ENCODE measurements at regions not wholly inside any gene's neighbourhood (a gene's known extent, or its start where the extent isn't known, plus 50 kb on each side); places are given as distances from the start of the nearest gene placed in this dataset.

DNA sequence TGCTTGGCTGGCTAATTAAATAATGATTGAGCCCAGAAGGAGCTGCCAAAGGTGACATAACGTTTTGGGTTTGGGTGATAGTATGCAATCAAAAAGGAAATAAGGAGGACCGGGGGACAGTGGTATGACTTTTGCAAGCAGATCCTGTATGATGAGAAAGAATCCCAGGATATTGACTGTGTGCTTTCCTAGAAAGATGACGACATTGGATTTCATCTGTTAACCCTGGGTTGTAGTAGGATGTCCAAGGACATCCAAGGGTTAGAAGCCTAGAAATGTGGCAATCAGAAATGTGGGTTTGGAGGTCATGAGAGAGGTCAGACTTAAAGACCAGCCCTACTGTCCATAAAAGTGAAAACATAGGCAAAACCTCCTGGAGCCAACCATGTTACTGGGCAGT, 50.3 kb upstream of the HMHB1 start:
- no peak overlapping the region for H3K27ac ChIP-seq (ENCODE audit: low read depth in 2 of 2, low read length in 1 of 2)
- H3K4me3 ChIP-seq (ENCODE audit: low read depth in 1 of 2, low read length in 2 of 2), result no peak overlapping the region
- 68 to 82% methylated on average over 3 of the region's 3 CpGs for WGBS, 2 donors
- H3K4me1 ChIP-seq (ENCODE audit: control insufficient read depth in 2 of 2, insufficient read depth in 2 of 2, low read length in 1 of 2), result no peaks in the 10 kb centered on the region
- no peaks in the 10 kb centered on the region for H3K27me3 ChIP-seq (ENCODE audit: control insufficient read depth in 1 of 2, insufficient read depth in 2 of 2, low read length in 2 of 2)
- H3K9me3 ChIP-seq (ENCODE audit: control insufficient read depth in 2 of 2, insufficient read depth in 1 of 2, low read depth in 1 of 2, low read length in 1 of 2), result no peaks in the 10 kb centered on the region
- H3K36me3 ChIP-seq (ENCODE audit: control insufficient read depth in 2 of 2, insufficient read depth in 2 of 2, low read length in 1 of 2), result no peaks in the 10 kb centered on the region

DNA sequence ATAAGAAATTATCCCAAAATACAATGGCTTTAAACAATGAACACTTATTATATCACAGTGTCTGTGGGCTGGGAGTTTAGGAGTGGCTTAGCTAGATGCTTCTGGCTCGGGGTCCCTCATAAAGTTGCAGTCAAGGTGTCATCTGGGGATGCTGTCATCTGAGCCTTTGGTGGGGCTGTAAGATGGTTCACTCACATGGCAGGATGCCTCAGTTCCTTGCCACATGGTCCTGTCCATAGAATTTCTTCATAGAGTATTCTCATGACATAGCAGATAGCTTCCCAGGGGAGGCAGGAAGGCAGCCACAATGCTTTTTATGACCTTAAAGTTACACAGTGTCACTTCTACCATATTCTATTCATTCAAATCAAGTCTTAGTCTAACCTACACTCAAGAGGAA, 51.2 kb upstream of the HMHB1 start:
- H3K4me3 ChIP-seq (ENCODE audit: low read depth in 1 of 2, low read length in 2 of 2), result no peak overlapping the region
- WGBS, 2 donors, result 94 to 100% methylated on average over 1 of the region's 1 CpG

DNA sequence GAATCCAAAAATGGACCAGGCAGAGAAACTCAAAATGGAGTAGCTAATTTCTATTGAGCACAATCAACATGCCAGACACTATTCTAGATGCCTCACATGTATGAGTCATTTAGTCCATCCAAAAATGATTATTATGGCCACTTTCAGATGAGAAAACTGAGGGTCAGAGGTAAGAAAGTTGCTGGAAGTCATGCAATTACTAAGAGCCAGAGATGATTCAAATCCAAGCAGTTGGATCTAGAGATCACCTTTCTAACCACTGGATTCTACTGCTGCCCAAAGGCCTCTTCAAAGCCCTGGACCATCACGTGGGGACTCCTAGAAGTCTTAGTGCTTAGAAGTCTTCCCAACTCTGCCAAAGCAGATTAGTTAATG, 51.8 kb upstream of the HMHB1 start:
- H3K9me3 ChIP-seq (ENCODE audit: control insufficient read depth in 2 of 2, insufficient read depth in 1 of 2, low read depth in 1 of 2, low read length in 1 of 2), result no peaks in the 10 kb centered on the region
- H3K4me3 ChIP-seq (ENCODE audit: low read depth in 1 of 2, low read length in 2 of 2), result no peak overlapping the region
- 63 to 78% methylated on average over 1 of the region's 1 CpG for WGBS, 2 donors
- no peaks in the 10 kb centered on the region for H3K4me1 ChIP-seq (ENCODE audit: control insufficient read depth in 2 of 2, insufficient read depth in 2 of 2, low read length in 1 of 2)
- H3K27ac ChIP-seq (ENCODE audit: low read depth in 2 of 2, low read length in 1 of 2), result no peak overlapping the region
- no peaks in the 10 kb centered on the region for H3K27me3 ChIP-seq (ENCODE audit: control insufficient read depth in 1 of 2, insufficient read depth in 2 of 2, low read length in 2 of 2)
- H3K36me3 ChIP-seq (ENCODE audit: control insufficient read depth in 2 of 2, insufficient read depth in 2 of 2, low read length in 1 of 2), result no peaks in the 10 kb centered on the region

More for the DNA sequence above, 51.2 kb upstream of the HMHB1 start:
- H3K27me3 ChIP-seq (ENCODE audit: control insufficient read depth in 1 of 2, insufficient read depth in 2 of 2, low read length in 2 of 2), result no peaks in the 10 kb centered on the region
- no peak overlapping the region for H3K27ac ChIP-seq (ENCODE audit: low read depth in 2 of 2, low read length in 1 of 2)
- H3K9me3 ChIP-seq (ENCODE audit: control insufficient read depth in 2 of 2, insufficient read depth in 1 of 2, low read depth in 1 of 2, low read length in 1 of 2), result no peaks in the 10 kb centered on the region
- no peaks in the 10 kb centered on the region for H3K36me3 ChIP-seq (ENCODE audit: control insufficient read depth in 2 of 2, insufficient read depth in 2 of 2, low read length in 1 of 2)
- no peaks in the 10 kb centered on the region for H3K4me1 ChIP-seq (ENCODE audit: control insufficient read depth in 2 of 2, insufficient read depth in 2 of 2, low read length in 1 of 2)

DNA sequence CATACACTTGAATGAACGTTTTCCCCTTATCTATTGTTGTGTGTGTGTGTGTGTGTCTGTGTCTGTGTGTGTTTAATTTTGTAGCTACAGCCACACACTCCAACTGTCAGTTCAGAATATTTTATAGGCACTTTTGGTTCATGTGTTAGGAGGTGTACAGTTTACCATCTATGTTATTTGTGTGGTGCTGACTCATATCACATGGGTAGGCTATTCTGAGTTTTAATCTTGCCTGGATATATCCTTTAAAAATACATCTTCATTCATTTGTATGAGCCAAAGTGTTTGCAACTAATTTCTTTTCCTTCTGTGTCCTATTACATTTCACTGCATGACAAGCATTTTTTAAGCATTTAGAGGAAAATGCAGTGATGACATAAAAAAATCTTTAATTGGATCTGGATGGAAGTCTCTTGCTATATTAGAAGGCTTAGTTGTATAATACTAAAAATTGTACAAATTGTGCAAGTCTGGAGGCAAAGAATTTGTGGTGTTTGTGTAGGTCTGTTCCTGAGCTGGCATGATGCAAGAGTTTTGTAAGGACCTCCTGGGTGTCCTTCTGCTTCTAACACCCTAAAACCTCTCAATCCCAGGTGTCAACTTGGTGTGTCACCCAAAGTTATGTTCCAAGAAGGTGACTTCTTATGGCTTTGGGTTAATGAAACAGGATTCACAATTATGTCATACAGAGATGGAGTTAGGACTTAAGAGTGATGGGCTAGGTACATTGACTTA, 52.4 kb upstream of the HMHB1 start:
- Histone ChIP-seq H3K27me3 (ENCODE audit: control insufficient read depth in 1 of 2, insufficient read depth in 2 of 2, low read length in 2 of 2) (no peaks in the 10 kb centered on the region), H3K4me1 (ENCODE audit: control insufficient read depth in 2 of 2, insufficient read depth in 2 of 2, low read length in 1 of 2) (no peaks in the 10 kb centered on the region), H3K36me3 (ENCODE audit: control insufficient read depth in 2 of 2, insufficient read depth in 2 of 2, low read length in 1 of 2) (no peaks in the 10 kb centered on the region), H3K27ac (ENCODE audit: low read depth in 2 of 2, low read length in 1 of 2) (no peak overlapping the region), H3K9me3 (ENCODE audit: control insufficient read depth in 2 of 2, insufficient read depth in 1 of 2, low read depth in 1 of 2, low read length in 1 of 2) (no peaks in the 10 kb centered on the region), H3K4me3 (ENCODE audit: low read depth in 1 of 2, low read length in 2 of 2) (no peak overlapping the region)
- 19 to 45% methylated on average over 1 of the region's 1 CpG for WGBS, 2 donors

DNA sequence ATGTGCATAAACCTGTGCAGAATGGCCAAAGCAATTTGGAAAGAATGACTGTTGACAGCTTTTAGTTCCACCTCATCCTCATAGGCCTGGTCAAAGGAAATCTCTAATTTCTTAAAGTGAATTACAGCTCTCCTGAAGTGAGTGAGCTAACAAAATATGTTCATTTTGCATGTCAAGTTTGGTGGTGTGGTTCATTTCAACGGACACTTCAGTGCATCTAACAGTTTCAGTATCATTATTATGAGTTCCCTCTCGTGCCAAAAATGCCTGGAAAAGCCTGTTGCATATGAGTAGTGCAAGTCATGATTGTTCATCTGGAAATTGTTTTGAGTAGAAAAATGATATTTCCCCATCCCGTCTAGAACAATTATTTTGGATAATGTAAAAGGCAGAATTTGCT, 53.2 kb upstream of the HMHB1 start:
- Histone ChIP-seq H3K4me3 (ENCODE audit: low read depth in 1 of 2, low read length in 2 of 2) (no peak overlapping the region), H3K27me3 (ENCODE audit: control insufficient read depth in 1 of 2, insufficient read depth in 2 of 2, low read length in 2 of 2) (no peaks in the 10 kb centered on the region), H3K4me1 (ENCODE audit: control insufficient read depth in 2 of 2, insufficient read depth in 2 of 2, low read length in 1 of 2) (no peaks in the 10 kb centered on the region), H3K36me3 (ENCODE audit: control insufficient read depth in 2 of 2, insufficient read depth in 2 of 2, low read length in 1 of 2) (no peaks in the 10 kb centered on the region), H3K27ac (ENCODE audit: low read depth in 2 of 2, low read length in 1 of 2) (no peak overlapping the region), H3K9me3 (ENCODE audit: control insufficient read depth in 2 of 2, insufficient read depth in 1 of 2, low read depth in 1 of 2, low read length in 1 of 2) (no peaks in the 10 kb centered on the region)
- WGBS, 2 donors, result 72 to 73% methylated on average over 3 of the region's 3 CpGs

DNA sequence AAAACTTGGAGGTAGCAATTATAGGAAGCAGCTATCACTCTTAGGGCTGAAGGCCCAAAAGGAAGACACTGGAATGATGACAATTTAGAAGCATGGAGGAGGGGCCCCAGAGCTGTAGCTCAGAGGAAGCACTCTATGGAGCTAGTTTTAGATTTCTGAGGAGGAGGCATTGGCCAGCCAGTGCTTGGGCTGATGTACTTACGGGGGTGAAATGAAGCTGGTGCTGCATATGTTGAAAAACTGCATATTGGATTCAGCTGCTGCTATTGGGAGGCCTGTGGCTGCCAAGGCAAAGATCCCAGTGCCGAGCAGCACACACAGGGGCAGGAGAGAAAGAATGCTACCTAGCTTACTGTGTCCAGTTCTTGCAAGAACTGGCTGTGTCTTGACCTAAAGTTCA, 53.9 kb upstream of the HMHB1 start:
- no peak overlapping the region for H3K4me3 ChIP-seq (ENCODE audit: low read depth in 1 of 2, low read length in 2 of 2)
- no peak overlapping the region for H3K27ac ChIP-seq (ENCODE audit: low read depth in 2 of 2, low read length in 1 of 2)
- 86 to 87% methylated on average over 2 of the region's 2 CpGs for WGBS, 2 donors
- no peaks in the 10 kb centered on the region for H3K9me3 ChIP-seq (ENCODE audit: control insufficient read depth in 2 of 2, insufficient read depth in 1 of 2, low read depth in 1 of 2, low read length in 1 of 2)
- H3K4me1 ChIP-seq (ENCODE audit: control insufficient read depth in 2 of 2, insufficient read depth in 2 of 2, low read length in 1 of 2), result no peaks in the 10 kb centered on the region
- H3K27me3 ChIP-seq (ENCODE audit: control insufficient read depth in 1 of 2, insufficient read depth in 2 of 2, low read length in 2 of 2), result no peaks in the 10 kb centered on the region
- no peaks in the 10 kb centered on the region for H3K36me3 ChIP-seq (ENCODE audit: control insufficient read depth in 2 of 2, insufficient read depth in 2 of 2, low read length in 1 of 2)

DNA sequence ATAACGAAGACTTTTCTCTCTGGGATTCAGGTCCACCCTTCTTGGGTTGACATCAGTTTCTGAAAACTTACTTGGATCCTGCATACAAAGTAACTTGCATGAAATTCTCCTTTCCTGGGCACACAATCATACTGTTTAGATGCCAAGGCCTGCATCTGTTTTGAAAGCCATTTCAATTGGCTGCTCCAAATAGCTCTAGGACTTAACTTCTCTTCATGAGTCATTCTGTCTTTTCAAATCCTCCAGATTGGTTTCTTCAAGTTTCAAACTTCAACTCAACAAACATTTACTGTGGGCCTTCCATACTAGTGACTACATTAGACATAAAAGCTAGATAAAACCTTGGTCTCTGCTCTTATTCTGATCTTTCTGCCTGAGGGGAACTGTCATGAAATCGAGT, 54.8 kb upstream of the HMHB1 start:
- no peaks in the 10 kb centered on the region for H3K4me1 ChIP-seq (ENCODE audit: control insufficient read depth in 2 of 2, insufficient read depth in 2 of 2, low read length in 1 of 2)

DNA sequence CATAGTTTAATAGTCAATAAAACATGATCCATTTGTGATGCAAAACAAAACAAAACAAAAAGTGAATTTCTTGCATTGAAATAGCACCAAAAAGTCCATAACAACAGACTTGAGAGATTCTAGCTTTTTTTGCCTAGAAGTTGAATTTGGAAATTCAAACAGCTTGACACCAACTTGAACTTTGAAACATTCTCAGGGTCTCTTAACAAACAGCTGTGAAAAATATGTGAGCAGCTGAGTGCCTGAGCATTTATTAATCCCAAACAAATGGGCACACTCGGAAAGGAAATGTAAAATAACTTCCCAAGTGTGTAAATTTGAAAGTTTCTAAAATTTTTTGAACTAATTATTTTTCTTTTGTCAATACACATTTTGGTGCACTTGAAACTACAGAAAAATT, 56.0 kb upstream of the HMHB1 start:
- H3K36me3 ChIP-seq (ENCODE audit: control insufficient read depth in 2 of 2, insufficient read depth in 2 of 2, low read length in 1 of 2), result no peaks in the 10 kb centered on the region
- H3K27ac ChIP-seq (ENCODE audit: low read depth in 2 of 2, low read length in 1 of 2), result no peak overlapping the region
- WGBS, 2 donors, result 75 to 90% methylated on average over 1 of the region's 1 CpG
- no peaks in the 10 kb centered on the region for H3K4me1 ChIP-seq (ENCODE audit: control insufficient read depth in 2 of 2, insufficient read depth in 2 of 2, low read length in 1 of 2)
- H3K9me3 ChIP-seq (ENCODE audit: control insufficient read depth in 2 of 2, insufficient read depth in 1 of 2, low read depth in 1 of 2, low read length in 1 of 2), result no peaks in the 10 kb centered on the region
- no peaks in the 10 kb centered on the region for H3K27me3 ChIP-seq (ENCODE audit: control insufficient read depth in 1 of 2, insufficient read depth in 2 of 2, low read length in 2 of 2)
- H3K4me3 ChIP-seq (ENCODE audit: low read depth in 1 of 2, low read length in 2 of 2), result no peak overlapping the region

More for the DNA sequence above, 54.8 kb upstream of the HMHB1 start:
- 60 to 61% methylated on average over 2 of the region's 2 CpGs for WGBS, 2 donors
- no peaks in the 10 kb centered on the region for H3K36me3 ChIP-seq (ENCODE audit: control insufficient read depth in 2 of 2, insufficient read depth in 2 of 2, low read length in 1 of 2)
- H3K4me3 ChIP-seq (ENCODE audit: low read depth in 1 of 2, low read length in 2 of 2), result no peak overlapping the region
- H3K27ac ChIP-seq (ENCODE audit: low read depth in 2 of 2, low read length in 1 of 2), result no peak overlapping the region
- H3K27me3 ChIP-seq (ENCODE audit: control insufficient read depth in 1 of 2, insufficient read depth in 2 of 2, low read length in 2 of 2), result no peaks in the 10 kb centered on the region
- H3K9me3 ChIP-seq (ENCODE audit: control insufficient read depth in 2 of 2, insufficient read depth in 1 of 2, low read depth in 1 of 2, low read length in 1 of 2), result no peaks in the 10 kb centered on the region

DNA sequence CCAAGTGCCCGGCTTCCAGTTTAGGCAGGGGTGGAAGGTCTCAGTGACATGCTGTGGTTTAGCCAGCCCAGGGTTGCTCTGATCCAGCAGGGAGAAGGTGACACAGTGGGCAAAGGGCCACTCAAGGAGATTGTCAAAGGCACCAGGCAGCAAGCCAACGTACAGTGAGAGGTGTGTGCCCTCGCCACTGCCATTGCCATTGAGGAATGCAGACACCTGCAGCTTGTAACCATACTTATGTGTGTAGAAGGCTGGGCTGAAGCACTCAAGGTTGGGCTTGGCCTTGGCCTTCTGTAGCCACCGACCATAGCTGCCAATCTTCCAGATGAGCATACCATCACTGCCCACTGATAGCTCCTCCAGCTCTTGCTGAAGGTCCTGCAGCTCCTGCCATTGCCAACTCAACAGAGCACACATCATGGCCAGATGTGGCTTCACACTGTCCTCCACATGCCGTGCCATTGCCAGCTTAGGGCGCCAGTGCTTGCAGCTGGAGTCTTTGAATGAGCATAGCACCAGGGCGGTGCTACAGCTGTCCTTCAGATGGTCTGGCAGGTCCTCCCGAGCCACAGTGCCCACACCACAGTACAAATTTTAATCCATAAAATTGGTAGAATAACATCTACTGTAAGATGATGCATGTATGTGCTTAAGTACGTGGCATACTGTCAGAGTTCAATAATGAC, 59.7 kb upstream of the HMHB1 start:
- no peaks in the 10 kb centered on the region for H3K27me3 ChIP-seq (ENCODE audit: control insufficient read depth in 1 of 2, insufficient read depth in 2 of 2, low read length in 2 of 2)
- 88 to 96% methylated on average over 9 of the region's 9 CpGs for WGBS, 2 donors
- H3K36me3 ChIP-seq (ENCODE audit: control insufficient read depth in 2 of 2, insufficient read depth in 2 of 2, low read length in 1 of 2), result no peaks in the 10 kb centered on the region
- no peak overlapping the region for H3K27ac ChIP-seq (ENCODE audit: low read depth in 2 of 2, low read length in 1 of 2)
- no peak overlapping the region for H3K4me3 ChIP-seq (ENCODE audit: low read depth in 1 of 2, low read length in 2 of 2)
- no peaks in the 10 kb centered on the region for H3K9me3 ChIP-seq (ENCODE audit: control insufficient read depth in 2 of 2, insufficient read depth in 1 of 2, low read depth in 1 of 2, low read length in 1 of 2)
- H3K4me1 ChIP-seq (ENCODE audit: control insufficient read depth in 2 of 2, insufficient read depth in 2 of 2, low read length in 1 of 2), result no peaks in the 10 kb centered on the region

DNA sequence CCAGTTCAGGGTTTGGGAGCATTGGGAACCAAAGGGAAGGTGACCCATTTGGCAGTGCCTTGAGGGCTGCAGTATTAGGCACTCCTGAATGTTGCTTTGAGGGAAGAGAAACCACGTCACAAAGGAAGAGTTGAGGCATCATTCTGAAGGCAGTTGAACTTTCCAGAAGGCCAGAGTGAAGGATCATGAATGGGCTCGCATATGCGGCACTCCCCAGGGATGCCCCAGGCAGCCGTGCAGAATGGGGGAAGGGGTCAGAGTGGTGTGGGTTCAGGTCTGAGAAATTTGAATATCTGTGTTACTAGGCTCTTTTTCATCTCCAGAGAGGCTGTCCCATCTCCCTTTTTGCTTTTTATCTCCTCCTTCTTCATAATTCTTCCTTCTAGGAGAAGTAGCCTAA, 60.6 kb upstream of the HMHB1 start:
- Histone ChIP-seq H3K4me3 (ENCODE audit: low read depth in 1 of 2, low read length in 2 of 2) (no peak overlapping the region), H3K27ac (ENCODE audit: low read depth in 2 of 2, low read length in 1 of 2) (no peak overlapping the region), H3K27me3 (ENCODE audit: control insufficient read depth in 1 of 2, insufficient read depth in 2 of 2, low read length in 2 of 2) (no peaks in the 10 kb centered on the region), H3K36me3 (ENCODE audit: control insufficient read depth in 2 of 2, insufficient read depth in 2 of 2, low read length in 1 of 2) (no peaks in the 10 kb centered on the region), H3K4me1 (ENCODE audit: control insufficient read depth in 2 of 2, insufficient read depth in 2 of 2, low read length in 1 of 2) (no peaks in the 10 kb centered on the region), H3K9me3 (ENCODE audit: control insufficient read depth in 2 of 2, insufficient read depth in 1 of 2, low read depth in 1 of 2, low read length in 1 of 2) (no peaks in the 10 kb centered on the region)
- WGBS, 2 donors, result 89% methylated on average over 4 of the region's 4 CpGs

All from esophagus (tissue), 2 donors.